Lower leg skin (tissue), 3 donors: ENCODE measurements at regions not wholly inside any gene's neighbourhood (a gene's known extent, or its start where the extent isn't known, plus 50 kb on each side); places are given as distances from the start of the nearest gene placed in this dataset.

Experiments used
- CTCF ChIP-seq, 3 donors: fragments of 450-650 bp; IDR thresholded peaks; one replicate each; pipeline ENCODE4 v1.5.1; 2016; ENCODE audit warnings: antibody characterized with exemption in 3 of 3, mild to moderate bottlenecking in 3 of 3, moderate library complexity in 2 of 3
- POLR2A ChIP-seq, 2 donors: fragments of 450-650 bp; IDR thresholded peaks; one replicate each; pipeline ENCODE4 v1.6.1; 2016 to 2017; ENCODE audit warnings: antibody characterized with exemption in 2 of 2, mild to moderate bottlenecking in 1 of 2, moderate library complexity in 1 of 2

DNA sequence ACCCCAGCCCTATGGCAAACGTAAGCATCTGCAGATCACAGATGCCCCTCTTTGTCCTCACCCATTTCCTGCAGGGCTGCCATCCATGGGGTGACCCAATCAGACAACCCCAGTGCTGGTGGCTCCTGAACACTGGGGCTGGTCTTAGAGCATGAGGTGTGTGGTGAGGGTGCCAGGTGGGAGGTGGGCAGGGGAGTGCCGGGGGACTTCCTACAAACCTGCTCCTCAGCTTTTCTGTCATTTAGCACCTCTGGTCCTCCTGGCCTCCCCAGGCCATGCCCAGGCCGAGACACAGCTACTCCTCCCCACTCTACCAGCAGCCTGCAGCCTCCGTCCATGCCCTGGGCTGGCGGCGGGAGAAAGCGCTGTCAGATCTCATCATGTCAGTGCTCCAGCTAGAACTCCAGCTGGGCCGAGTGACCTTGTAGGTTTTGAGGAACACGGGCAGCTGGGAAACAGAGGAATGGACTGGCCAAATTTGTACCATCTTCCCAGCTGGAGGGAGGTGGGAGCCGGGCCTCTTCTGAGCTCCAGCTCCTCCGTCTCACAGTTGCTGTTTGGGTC, 157.7 kb upstream of the NECTIN1 start:
- TF ChIP-seq CTCF (IDR thresholded peaks at IDR 0.05) (no peak), POLR2A (IDR thresholded peaks at IDR 0.05) (no peak)
